ENCODE measurements at regions not wholly inside any gene's neighbourhood (a gene's known extent, or its start where the extent isn't known, plus 50 kb on each side); places are given as distances from the start of the nearest gene placed in this dataset.

GRCh38 chr4:110945600-110945999 lies 322.7 kb upstream of the PITX2 start:
- Histone ChIP-seq H3K9me3 (replicated peaks; ENCODE audit: control insufficient read depth, insufficient read depth, low read length) (no peaks in the 10 kb centered on the region), H2AFZ (ENCODE audit: control insufficient read depth, low read depth, low read length) (no peak overlapping the region), H3K79me2 (ENCODE audit: control insufficient read depth, insufficient read depth, low read length) (no peaks in the 10 kb centered on the region), H3K36me3 (ENCODE audit: control insufficient read depth in 2 of 2, insufficient read depth in 2 of 2, low read length in 1 of 2) (no peaks in the 10 kb centered on the region), H3K9ac (ENCODE audit: control insufficient read depth, insufficient read depth, low read length) (no peak overlapping the region), H3K4me2 (ENCODE audit: control insufficient read depth, insufficient read depth) (no peak overlapping the region), H4K20me1 (ENCODE audit: control insufficient read depth, insufficient read depth) (no peaks in the 10 kb centered on the region), H3K27me3 (replicated peaks in 1 of 2; ENCODE audit: control insufficient read depth in 2 of 2, insufficient read depth in 2 of 2, low read length in 1 of 2) (no peaks in the 10 kb centered on the region), H3K4me3 (no peak overlapping the region), H3K27ac (ENCODE audit: control insufficient read depth, insufficient read depth) (no peak overlapping the region), H3K4me1 (ENCODE audit: control insufficient read depth, insufficient read depth, low read length) (no peaks in the 10 kb centered on the region)
- ATAC-seq: no peak
- DNase-seq (ENCODE audit: low read depth, low spot score): no peak
- intact Hi-C loops (cut with micrococcal nuclease; ENCODE audit: unreplicated experiment): no loop called here
- CTCF ChIA-PET: no interaction called here
- SMC1A ChIA-PET (ENCODE audit: uncharacterized antibody, unreplicated experiment): no interaction called here
- in situ Hi-C loops (cut with MboI): no loop called here
- FAIRE-seq: no peak
- WGBS (ENCODE audit: insufficient coverage, insufficient replicate concordance, low lambda C conversion rate, missing lambda C conversion rate): 75% methylated on average over 16 of the region's 16 CpGs
- RAD21 ChIA-PET (ENCODE audit: unreplicated experiment): no interaction called here
- TF ChIP-seq RFX5 (IDR thresholded peaks at IDR 0.05; ENCODE audit: low read depth, low read length): no peak
- no peak for TF ChIP-seq KDM1A (IDR thresholded peaks at IDR 0.05; ENCODE audit: borderline replicate concordance)
- TF ChIP-seq MYB (IDR thresholded peaks at IDR 0.05; ENCODE audit: borderline replicate concordance, low read depth, low read length): no peak
- no peak for TF ChIP-seq ZNF24 (IDR thresholded peaks at IDR 0.05)
- no peak for TF ChIP-seq ZSCAN29 (IDR thresholded peaks at IDR 0.05)
- no peak for TF ChIP-seq SREBF2 (IDR thresholded peaks at IDR 0.05; ENCODE audit: low read length)
- no peak for TF ChIP-seq HCFC1 (IDR thresholded peaks at IDR 0.05; ENCODE audit: low read length)
- TF ChIP-seq CBX3 (IDR thresholded peaks at IDR 0.05; ENCODE audit: borderline replicate concordance, low read depth): no peak
- TF ChIP-seq ZBTB40 (IDR thresholded peaks at IDR 0.05; ENCODE audit: borderline replicate concordance): no peak
- TF ChIP-seq RB1 (IDR thresholded peaks at IDR 0.05; ENCODE audit: borderline replicate concordance): no peak
- POLR2A ChIA-PET: no interaction called here
- no TSS peak for BruUV-seq (replicated peaks)
